HL-60 (cell line): ENCODE measurements at regions not wholly inside any gene's neighbourhood (a gene's known extent, or its start where the extent isn't known, plus 50 kb on each side); places are given as distances from the start of the nearest gene placed in this dataset.
A peak's percentile ranks its signal among the peaks of the same experiment; 100 is the strongest.

Source experiments
- DNase-seq, 2 experiments: peaks; one replicate each; pipeline ENCODE4 v3.0.0-alpha.2; 2010 to 2020; ENCODE audit warnings: low read depth in 1 of 2, low spot score in 1 of 2
- H3K27ac ChIP-seq: fragments of 250-450 bp; sonication (Bioruptor Pico); replicated peaks from 2 replicates; pipeline ENCODE4 v1.5.1; 2020; ENCODE audit warnings: mild to moderate bottlenecking, moderate library complexity
- H3K27me3 ChIP-seq: fragments of 250-450 bp; sonication (Bioruptor Pico); 2 replicates; pipeline ENCODE4 v1.5.1; 2021; ENCODE audit warnings: mild to moderate bottlenecking, moderate library complexity; ENCODE audit not compliant: insufficient read depth, poor library complexity, severe bottlenecking
- H3K4me3 ChIP-seq: replicated peaks from 2 replicates; pipeline ENCODE4 v1.5.1; 2011; ENCODE audit warnings: mild to moderate bottlenecking, control low read depth, low read length; ENCODE audit not compliant: insufficient read depth
- CTCF ChIP-seq: IDR thresholded peaks from one replicate; pipeline ENCODE4 v1.5.1; 2011; ENCODE audit warnings: low read length, control low read depth, inconsistent platforms; ENCODE audit not compliant: insufficient read depth
- GABPA ChIP-seq: IDR thresholded peaks from 2 replicates; pipeline ENCODE4 v1.6.1; 2012; ENCODE audit warnings: low read depth
- POLR2AphosphoS5 ChIP-seq: IDR thresholded peaks from 2 replicates; pipeline ENCODE4 v1.6.1; 2012; ENCODE audit warnings: low read depth
- SPI1 ChIP-seq: IDR thresholded peaks from 2 replicates; pipeline ENCODE4 v1.6.1; 2012; ENCODE audit warnings: low read depth, mild to moderate bottlenecking, borderline replicate concordance
- TF ChIP-seq, protein P1 (sequence below): IDR thresholded peaks from 2 replicates; pipeline ENCODE4 v1.6.1; 2012; ENCODE audit warnings: low read depth; ENCODE audit not compliant: insufficient replicate concordance

DNA sequence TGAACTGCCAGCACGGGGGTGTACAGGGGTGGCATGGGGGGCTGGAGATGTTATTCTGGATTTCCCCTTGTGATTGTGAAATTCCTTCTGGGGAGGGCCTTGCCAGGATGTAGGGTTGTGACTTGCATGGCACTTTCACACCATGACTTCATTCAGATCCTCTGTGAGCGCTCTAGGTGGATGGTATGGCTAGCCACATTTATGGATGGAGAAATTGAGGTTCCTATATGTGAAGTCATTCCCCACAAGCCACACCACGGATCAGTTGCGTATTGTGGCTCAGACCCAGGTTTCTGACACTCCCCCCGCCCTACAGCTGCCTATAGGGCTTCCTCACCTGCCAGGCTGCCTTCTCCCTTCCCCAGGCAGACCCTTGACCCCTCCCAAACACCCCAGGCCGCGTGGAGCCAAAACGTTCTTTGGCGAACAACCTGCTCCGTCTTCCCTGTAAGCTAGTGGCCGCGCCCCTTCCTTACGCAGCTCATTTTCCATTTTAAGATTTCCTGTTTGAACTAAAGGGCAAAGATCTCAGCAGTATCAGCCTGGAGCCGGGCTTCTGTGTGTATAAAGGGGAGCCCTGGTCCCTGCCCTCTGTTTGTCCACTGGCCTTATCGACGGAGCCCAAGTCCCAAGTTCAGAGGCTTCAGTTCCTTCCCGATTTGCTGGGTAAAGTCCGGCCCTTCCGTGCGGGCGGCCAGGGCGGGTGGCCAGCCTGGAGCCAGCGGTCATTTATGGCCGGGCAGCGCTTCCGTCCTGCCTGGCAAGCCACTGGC lies 97.8 kb upstream of the KLF4 start:
- H3K27ac ChIP-seq: no peak overlapping the region
- H3K4me3 ChIP-seq: 0 out of 2 replicates have a peak overlapping the region, but pooled peaks have one; percentile 13
- no peaks in the 10 kb centered on the region for H3K27me3 ChIP-seq
- DNase-seq: peak; percentile 49 to 58
- TF ChIP-seq SPI1 (no peak), CTCF (no peak), GABPA (no peak), POLR2AphosphoS5 (no peak)
- TF ChIP-seq, protein P1, sequence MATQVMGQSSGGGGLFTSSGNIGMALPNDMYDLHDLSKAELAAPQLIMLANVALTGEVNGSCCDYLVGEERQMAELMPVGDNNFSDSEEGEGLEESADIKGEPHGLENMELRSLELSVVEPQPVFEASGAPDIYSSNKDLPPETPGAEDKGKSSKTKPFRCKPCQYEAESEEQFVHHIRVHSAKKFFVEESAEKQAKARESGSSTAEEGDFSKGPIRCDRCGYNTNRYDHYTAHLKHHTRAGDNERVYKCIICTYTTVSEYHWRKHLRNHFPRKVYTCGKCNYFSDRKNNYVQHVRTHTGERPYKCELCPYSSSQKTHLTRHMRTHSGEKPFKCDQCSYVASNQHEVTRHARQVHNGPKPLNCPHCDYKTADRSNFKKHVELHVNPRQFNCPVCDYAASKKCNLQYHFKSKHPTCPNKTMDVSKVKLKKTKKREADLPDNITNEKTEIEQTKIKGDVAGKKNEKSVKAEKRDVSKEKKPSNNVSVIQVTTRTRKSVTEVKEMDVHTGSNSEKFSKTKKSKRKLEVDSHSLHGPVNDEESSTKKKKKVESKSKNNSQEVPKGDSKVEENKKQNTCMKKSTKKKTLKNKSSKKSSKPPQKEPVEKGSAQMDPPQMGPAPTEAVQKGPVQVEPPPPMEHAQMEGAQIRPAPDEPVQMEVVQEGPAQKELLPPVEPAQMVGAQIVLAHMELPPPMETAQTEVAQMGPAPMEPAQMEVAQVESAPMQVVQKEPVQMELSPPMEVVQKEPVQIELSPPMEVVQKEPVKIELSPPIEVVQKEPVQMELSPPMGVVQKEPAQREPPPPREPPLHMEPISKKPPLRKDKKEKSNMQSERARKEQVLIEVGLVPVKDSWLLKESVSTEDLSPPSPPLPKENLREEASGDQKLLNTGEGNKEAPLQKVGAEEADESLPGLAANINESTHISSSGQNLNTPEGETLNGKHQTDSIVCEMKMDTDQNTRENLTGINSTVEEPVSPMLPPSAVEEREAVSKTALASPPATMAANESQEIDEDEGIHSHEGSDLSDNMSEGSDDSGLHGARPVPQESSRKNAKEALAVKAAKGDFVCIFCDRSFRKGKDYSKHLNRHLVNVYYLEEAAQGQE: no peak

- H3K27ac ChIP-seq: no peak overlapping the region
These were observed 96.9 kb upstream of the KLF4 start for GRCh38 chr9:107586493-107586892.

GRCh38 chr9:107585465-107585864 lies 95.9 kb upstream of the KLF4 start:
- H3K27ac ChIP-seq: no peak overlapping the region
- no peaks in the 10 kb centered on the region for H3K27me3 ChIP-seq
- DNase-seq: no peak
- H3K4me3 ChIP-seq: no peak overlapping the region
- TF ChIP-seq GABPA (no peak), SPI1 (no peak), POLR2AphosphoS5 (no peak), CTCF (no peak)
- TF ChIP-seq, protein P1: no peak

More at GRCh38 chr9:107586493-107586892, 96.9 kb upstream of the KLF4 start:
- TF ChIP-seq POLR2AphosphoS5 (no peak), GABPA (no peak), CTCF (no peak), SPI1 (no peak)
- TF ChIP-seq, protein P1: no peak
- H3K27me3 ChIP-seq: no peaks in the 10 kb centered on the region
- H3K4me3 ChIP-seq: no peak overlapping the region
- no peak for DNase-seq
